ENCODE measurements at regions not wholly inside any gene's neighbourhood (a gene's known extent, or its start where the extent isn't known, plus 50 kb on each side); places are given as distances from the start of the nearest gene placed in this dataset.

DNA sequence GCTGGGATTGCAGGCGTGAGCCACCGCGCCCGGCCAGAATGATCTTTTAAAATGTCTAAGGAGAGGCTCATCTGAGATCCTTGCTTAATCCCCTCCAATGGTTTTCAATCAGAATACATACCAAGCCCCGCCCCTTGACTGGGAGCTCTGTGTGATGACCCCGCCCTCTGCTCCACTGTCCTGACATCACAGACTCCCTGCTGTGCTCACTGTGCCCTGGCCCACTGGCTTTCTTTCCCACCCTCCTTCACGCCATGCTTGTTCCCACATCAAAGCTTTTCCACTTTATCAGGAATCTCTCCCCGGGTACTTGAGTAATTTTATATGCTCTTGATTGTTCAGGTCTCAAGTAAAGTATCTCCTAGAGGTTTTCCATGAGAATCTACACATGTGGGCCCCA is 762.3 kb upstream of the ID2 start:
- Histone ChIP-seq H3K79me2 (replicated peaks; ENCODE audit: insufficient read depth, low read length) (no peaks in the 10 kb centered on the region), H4K20me1 (ENCODE audit: insufficient read depth) (no peaks in the 10 kb centered on the region)
- no peak for TF ChIP-seq EP300 (conservative IDR thresholded peaks at IDR 0.05; ENCODE audit: poor library complexity, severe bottlenecking)
- no peak for TF ChIP-seq POLR2AphosphoS5 (IDR thresholded peaks at IDR 0.05)
- TF ChIP-seq TAF1 (IDR thresholded peaks at IDR 0.05; ENCODE audit: low read depth) = no peak
- no peak for TF ChIP-seq EZH2 (IDR thresholded peaks at IDR 0.05; ENCODE audit: borderline replicate concordance, insufficient read depth, low read length, poor library complexity, severe bottlenecking)
- TF ChIP-seq, protein P1, sequence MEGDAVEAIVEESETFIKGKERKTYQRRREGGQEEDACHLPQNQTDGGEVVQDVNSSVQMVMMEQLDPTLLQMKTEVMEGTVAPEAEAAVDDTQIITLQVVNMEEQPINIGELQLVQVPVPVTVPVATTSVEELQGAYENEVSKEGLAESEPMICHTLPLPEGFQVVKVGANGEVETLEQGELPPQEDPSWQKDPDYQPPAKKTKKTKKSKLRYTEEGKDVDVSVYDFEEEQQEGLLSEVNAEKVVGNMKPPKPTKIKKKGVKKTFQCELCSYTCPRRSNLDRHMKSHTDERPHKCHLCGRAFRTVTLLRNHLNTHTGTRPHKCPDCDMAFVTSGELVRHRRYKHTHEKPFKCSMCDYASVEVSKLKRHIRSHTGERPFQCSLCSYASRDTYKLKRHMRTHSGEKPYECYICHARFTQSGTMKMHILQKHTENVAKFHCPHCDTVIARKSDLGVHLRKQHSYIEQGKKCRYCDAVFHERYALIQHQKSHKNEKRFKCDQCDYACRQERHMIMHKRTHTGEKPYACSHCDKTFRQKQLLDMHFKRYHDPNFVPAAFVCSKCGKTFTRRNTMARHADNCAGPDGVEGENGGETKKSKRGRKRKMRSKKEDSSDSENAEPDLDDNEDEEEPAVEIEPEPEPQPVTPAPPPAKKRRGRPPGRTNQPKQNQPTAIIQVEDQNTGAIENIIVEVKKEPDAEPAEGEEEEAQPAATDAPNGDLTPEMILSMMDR (IDR thresholded peaks at IDR 0.05; ENCODE audit: poor library complexity, severe bottlenecking) = no peak
- TF ChIP-seq, protein P2, sequence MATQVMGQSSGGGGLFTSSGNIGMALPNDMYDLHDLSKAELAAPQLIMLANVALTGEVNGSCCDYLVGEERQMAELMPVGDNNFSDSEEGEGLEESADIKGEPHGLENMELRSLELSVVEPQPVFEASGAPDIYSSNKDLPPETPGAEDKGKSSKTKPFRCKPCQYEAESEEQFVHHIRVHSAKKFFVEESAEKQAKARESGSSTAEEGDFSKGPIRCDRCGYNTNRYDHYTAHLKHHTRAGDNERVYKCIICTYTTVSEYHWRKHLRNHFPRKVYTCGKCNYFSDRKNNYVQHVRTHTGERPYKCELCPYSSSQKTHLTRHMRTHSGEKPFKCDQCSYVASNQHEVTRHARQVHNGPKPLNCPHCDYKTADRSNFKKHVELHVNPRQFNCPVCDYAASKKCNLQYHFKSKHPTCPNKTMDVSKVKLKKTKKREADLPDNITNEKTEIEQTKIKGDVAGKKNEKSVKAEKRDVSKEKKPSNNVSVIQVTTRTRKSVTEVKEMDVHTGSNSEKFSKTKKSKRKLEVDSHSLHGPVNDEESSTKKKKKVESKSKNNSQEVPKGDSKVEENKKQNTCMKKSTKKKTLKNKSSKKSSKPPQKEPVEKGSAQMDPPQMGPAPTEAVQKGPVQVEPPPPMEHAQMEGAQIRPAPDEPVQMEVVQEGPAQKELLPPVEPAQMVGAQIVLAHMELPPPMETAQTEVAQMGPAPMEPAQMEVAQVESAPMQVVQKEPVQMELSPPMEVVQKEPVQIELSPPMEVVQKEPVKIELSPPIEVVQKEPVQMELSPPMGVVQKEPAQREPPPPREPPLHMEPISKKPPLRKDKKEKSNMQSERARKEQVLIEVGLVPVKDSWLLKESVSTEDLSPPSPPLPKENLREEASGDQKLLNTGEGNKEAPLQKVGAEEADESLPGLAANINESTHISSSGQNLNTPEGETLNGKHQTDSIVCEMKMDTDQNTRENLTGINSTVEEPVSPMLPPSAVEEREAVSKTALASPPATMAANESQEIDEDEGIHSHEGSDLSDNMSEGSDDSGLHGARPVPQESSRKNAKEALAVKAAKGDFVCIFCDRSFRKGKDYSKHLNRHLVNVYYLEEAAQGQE (IDR thresholded peaks at IDR 0.05; ENCODE audit: borderline replicate concordance) = no peak
- no peak for TF ChIP-seq MXI1 (conservative IDR thresholded peaks at IDR 0.05; ENCODE audit: poor library complexity, severe bottlenecking)
- TF ChIP-seq RAD21 (conservative IDR thresholded peaks at IDR 0.05) = no peak

DNA sequence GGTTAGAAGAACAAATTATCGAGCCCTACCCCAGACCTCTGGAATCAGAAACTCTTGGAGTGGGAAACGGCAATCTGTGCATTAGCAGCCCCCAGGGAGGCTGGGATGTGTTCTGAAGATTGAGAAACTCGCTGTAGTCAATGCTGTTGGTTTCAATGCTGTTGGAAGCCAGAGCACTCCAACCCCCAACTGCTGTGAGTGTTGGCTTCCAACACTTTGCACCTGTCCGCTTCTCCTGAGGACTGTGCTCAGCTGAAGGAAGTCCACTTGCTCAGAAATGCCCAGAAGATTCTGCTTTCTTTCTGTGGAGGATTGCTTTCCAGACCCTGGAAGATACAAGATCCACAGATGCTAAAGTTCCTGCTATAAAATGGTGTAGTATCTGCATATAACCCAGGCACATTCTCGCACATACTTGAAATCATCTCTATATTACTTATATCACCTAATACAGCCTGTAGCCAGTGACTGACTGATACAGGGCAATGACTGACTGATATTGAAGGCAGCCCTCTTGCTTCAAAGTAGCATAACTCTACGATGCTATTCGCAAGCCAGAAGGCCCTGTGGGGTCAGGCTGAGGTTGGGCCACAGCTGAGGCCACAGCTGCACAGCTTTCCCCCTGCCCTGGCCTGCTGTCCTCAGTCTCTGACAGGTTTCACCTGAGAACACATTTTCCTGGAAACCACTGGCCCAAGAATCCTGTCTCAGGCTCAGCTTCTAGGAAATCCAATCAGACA is 757.7 kb upstream of the ID2 start:
- Histone ChIP-seq H3K4me3 (ENCODE audit: low read length) (no peak overlapping the region), H3K27me3 (ENCODE audit: insufficient read depth, low read depth, low read length) (no peaks in the 10 kb centered on the region), H4K20me1 (ENCODE audit: insufficient read depth) (no peaks in the 10 kb centered on the region), H3K9ac (ENCODE audit: low read length) (no peak overlapping the region), H2AFZ (ENCODE audit: low read depth, low read length) (no peak overlapping the region), H3F3A (ENCODE audit: insufficient read depth, low read length, poor library complexity, severe bottlenecking) (no peaks in the 10 kb centered on the region), H3K79me2 (replicated peaks; ENCODE audit: insufficient read depth, low read length) (no peaks in the 10 kb centered on the region), H3K4me2 (ENCODE audit: low read length) (no peak overlapping the region), H3K27ac (ENCODE audit: low read length) (no peak overlapping the region), H3K36me3 (ENCODE audit: insufficient read depth, low read length) (no peaks in the 10 kb centered on the region), H3K9me2 (ENCODE audit: insufficient read depth, low read length) (no peaks in the 10 kb centered on the region), H3K9me3 (ENCODE audit: low read length) (no peaks in the 10 kb centered on the region)
- TF ChIP-seq, protein P2 (IDR thresholded peaks at IDR 0.05; ENCODE audit: borderline replicate concordance) = no peak
- no peak for TF ChIP-seq TAF1 (IDR thresholded peaks at IDR 0.05; ENCODE audit: low read depth)
- TF ChIP-seq POLR2AphosphoS5 (IDR thresholded peaks at IDR 0.05) = no peak
- TF ChIP-seq RAD21 (conservative IDR thresholded peaks at IDR 0.05) = no peak
- no peak for TF ChIP-seq SMC3 (conservative IDR thresholded peaks at IDR 0.05; ENCODE audit: poor library complexity)
- TF ChIP-seq, protein P1 (IDR thresholded peaks at IDR 0.05; ENCODE audit: poor library complexity, severe bottlenecking) = no peak
- TF ChIP-seq EP300 (conservative IDR thresholded peaks at IDR 0.05; ENCODE audit: poor library complexity, severe bottlenecking) = no peak
- TF ChIP-seq EZH2 (IDR thresholded peaks at IDR 0.05; ENCODE audit: borderline replicate concordance, insufficient read depth, low read length, poor library complexity, severe bottlenecking) = no peak
- no peak for TF ChIP-seq MXI1 (conservative IDR thresholded peaks at IDR 0.05; ENCODE audit: poor library complexity, severe bottlenecking)

More for the DNA sequence above, 762.3 kb upstream of the ID2 start:
- Histone ChIP-seq H3K36me3 (ENCODE audit: insufficient read depth, low read length) (no peaks in the 10 kb centered on the region), H3K27ac (ENCODE audit: low read length) (no peak overlapping the region), H3K9ac (ENCODE audit: low read length) (no peak overlapping the region), H3K4me3 (ENCODE audit: low read length) (no peak overlapping the region), H3F3A (ENCODE audit: insufficient read depth, low read length, poor library complexity, severe bottlenecking) (no peaks in the 10 kb centered on the region), H3K9me3 (ENCODE audit: low read length) (no peaks in the 10 kb centered on the region), H2AFZ (ENCODE audit: low read depth, low read length) (no peak overlapping the region), H3K9me2 (ENCODE audit: insufficient read depth, low read length) (no peaks in the 10 kb centered on the region), H3K4me2 (ENCODE audit: low read length) (no peak overlapping the region), H3K27me3 (ENCODE audit: insufficient read depth, low read depth, low read length) (no peaks in the 10 kb centered on the region)

All from neural cell (in vitro differentiated cells).